ENCODE measurements at regions not wholly inside any gene's neighbourhood (a gene's known extent, or its start where the extent isn't known, plus 50 kb on each side); places are given as distances from the start of the nearest gene placed in this dataset.

DNA sequence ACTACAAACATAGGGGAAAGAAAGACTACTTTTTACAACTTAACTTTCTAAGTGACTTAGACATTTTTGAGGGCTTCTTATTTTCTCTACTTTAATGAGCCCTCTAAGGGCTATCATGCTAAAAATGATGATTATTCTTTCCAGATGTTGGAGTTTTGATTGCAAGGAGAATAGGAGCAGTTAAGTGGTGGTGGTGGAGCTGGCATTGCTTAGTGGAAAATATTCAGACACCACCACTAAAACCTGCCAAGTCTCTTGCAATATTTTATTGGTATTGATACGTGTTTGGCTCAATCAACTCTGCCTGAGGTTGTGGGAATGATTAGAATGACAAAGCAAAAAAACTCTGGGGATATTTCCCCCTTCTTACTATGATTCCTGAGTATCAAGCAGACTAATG, 82.6 kb upstream of the PTGFR start:
- Mint-ChIP-seq H3K27ac (no peak overlapping the region), H3K27me3 (no peaks in the 10 kb centered on the region), H3K4me1 (no peaks in the 10 kb centered on the region), H3K36me3 (ENCODE audit: low read depth) (no peaks in the 10 kb centered on the region), H3K4me3 (no peak overlapping the region)
- H3K9me3 ChIP-seq (ENCODE audit: control insufficient read depth, low read length, poor library complexity, severe bottlenecking), result peaks cover 7% of the 10 kb centered on the region
- DNase-seq, result no peak
- ATAC-seq, result no peak

DNA sequence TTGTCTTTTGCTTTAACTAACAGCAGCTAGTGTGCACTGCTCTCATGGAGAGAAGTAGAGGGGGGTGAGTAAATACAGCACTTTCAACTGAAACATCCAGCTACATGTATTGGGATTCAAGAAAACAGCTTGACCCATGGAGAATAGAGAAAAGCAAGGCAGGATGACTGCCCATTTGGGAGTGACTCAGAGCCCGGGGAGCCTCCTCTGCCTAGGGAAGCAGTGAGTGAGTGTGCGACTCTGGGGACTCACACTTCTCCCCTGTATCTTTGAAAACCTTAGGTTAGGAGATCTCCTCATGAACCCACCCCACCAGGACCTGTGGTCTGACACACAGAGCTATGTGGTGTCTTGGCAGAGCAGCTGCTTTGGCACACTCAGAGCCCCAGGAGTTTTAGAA, 82.0 kb upstream of the PTGFR start:
- Mint-ChIP-seq H3K4me3 (no peak overlapping the region), H3K27me3 (no peaks in the 10 kb centered on the region), H3K36me3 (ENCODE audit: low read depth) (no peaks in the 10 kb centered on the region), H3K4me1 (no peaks in the 10 kb centered on the region), H3K27ac (no peak overlapping the region)
- ATAC-seq (no peak), DNase-seq (no peak)
- peaks cover 7% of the 10 kb centered on the region for H3K9me3 ChIP-seq (ENCODE audit: control insufficient read depth, low read length, poor library complexity, severe bottlenecking)

DNA sequence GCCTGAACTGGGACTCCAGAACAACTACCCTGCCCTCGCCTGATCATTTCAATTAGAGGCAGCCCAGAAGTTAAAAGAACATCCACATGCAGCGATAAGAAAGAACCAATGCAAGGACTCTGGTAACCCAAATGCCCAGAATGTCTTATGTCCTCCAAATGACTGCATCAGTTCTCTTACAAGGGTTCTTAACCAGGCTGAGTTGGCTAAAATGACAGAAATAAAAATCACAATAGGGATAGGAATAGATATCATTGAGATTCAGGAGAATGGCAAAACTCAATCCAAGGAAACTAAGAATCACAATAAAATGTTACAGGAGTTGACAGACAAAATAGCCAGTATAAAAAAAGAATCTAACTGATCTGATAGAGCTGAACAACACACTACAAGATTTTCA, 80.1 kb upstream of the PTGFR start:
- Mint-ChIP-seq H3K4me1 (no peaks in the 10 kb centered on the region), H3K27ac (no peak overlapping the region), H3K27me3 (no peaks in the 10 kb centered on the region), H3K4me3 (no peak overlapping the region), H3K36me3 (ENCODE audit: low read depth) (no peaks in the 10 kb centered on the region)
- no peak for DNase-seq
- ATAC-seq, result no peak
- H3K9me3 ChIP-seq (ENCODE audit: control insufficient read depth, low read length, poor library complexity, severe bottlenecking), result peaks cover 7% of the 10 kb centered on the region

DNA sequence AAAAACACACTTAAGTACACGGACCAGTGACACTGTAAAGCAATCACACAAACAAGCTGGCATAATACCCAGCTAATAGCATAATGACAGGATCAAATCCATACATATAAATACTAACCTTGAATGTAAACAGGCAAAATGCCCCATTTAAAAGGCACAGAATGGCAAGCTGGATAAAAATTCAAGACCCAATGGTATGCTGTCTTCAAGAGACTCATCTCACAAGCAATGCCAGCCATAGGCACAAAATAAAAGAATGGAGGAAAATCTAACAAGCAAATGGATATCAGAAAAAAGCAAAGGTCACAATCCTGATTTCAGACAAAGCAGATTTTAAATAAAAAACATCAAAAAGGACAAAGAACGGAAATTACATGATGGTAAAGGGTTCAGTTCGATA, 79.1 kb upstream of the PTGFR start:
- ATAC-seq, result no peak
- Mint-ChIP-seq H3K27me3 (no peaks in the 10 kb centered on the region), H3K27ac (no peak overlapping the region), H3K36me3 (ENCODE audit: low read depth) (no peaks in the 10 kb centered on the region), H3K4me3 (no peak overlapping the region), H3K4me1 (no peaks in the 10 kb centered on the region)
- DNase-seq, result no peak
- H3K9me3 ChIP-seq (ENCODE audit: control insufficient read depth, low read length, poor library complexity, severe bottlenecking), result peaks cover 7% of the 10 kb centered on the region

DNA sequence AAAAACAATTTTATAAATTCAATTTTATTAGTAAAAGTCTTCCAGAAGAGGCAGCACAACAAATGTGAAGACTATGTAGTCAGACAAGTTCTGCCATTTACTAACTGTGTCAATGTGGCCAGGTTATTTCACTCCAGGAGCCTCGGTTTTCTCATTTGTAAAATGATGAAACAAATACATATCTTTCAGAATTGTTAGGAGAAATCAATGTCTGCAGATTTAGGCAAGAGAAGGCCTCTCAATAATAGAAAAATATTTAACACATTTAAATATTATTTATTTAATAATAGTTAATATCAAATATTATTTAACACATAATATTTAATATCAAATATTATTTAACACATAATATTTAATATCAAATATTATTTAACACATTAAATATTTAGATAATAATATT, 75.6 kb upstream of the PTGFR start:
- Mint-ChIP-seq H3K4me3 (no peak overlapping the region), H3K36me3 (ENCODE audit: low read depth) (no peaks in the 10 kb centered on the region), H3K27me3 (no peaks in the 10 kb centered on the region), H3K27ac (no peak overlapping the region), H3K4me1 (no peaks in the 10 kb centered on the region)
- no peak for ATAC-seq
- DNase-seq, result no peak
- peaks cover 7% of the 10 kb centered on the region for H3K9me3 ChIP-seq (ENCODE audit: control insufficient read depth, low read length, poor library complexity, severe bottlenecking)

DNA sequence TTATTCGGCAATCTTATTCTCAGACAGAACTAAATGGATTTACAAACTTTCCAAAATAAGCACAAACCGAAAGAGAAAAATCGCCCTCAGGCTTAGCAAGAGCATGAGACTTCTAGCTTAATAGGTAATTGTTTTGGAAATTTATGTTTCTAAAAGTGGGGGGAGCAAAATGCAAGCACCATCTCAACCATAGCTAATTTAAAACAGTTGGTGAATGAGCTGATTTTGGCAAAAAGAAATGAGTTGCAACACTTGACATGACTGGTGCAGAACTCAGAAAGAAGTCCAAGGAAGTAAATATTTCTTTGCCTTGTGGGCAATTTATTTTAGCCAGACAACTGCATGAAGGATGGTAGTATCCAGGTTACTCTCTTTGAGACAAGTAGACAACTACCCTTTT, 71.5 kb upstream of the PTGFR start:
- DNase-seq (no peak), ATAC-seq (no peak)
- no peaks in the 10 kb centered on the region for H3K36me3 Mint-ChIP-seq (ENCODE audit: low read depth)
- H3K27me3 Mint-ChIP-seq, result no peaks in the 10 kb centered on the region
- H3K4me1 Mint-ChIP-seq, result no peaks in the 10 kb centered on the region
- H3K4me3 Mint-ChIP-seq, result no peak overlapping the region
- H3K27ac Mint-ChIP-seq, result no peak overlapping the region
- no peaks in the 10 kb centered on the region for H3K9me3 ChIP-seq (ENCODE audit: control insufficient read depth, low read length, poor library complexity, severe bottlenecking)

DNA sequence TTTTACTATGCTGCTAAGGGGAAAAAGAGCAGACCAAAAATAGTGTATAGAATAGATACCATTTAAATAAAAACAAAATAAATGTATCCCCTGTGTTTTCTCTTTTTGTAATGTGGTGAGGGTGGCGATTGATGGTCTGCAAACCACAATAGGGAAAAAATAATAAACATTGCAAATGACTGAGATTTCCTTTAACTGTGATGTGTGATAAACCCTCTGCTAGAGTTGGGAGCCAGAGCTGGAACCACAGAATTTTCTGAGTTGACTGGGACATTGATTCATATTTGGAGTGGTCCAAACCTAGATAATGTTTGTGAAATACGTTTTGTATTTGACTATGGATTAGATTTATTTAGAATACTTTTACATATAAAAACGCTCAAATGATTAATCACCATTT, 70.6 kb upstream of the PTGFR start:
- no peak overlapping the region for H3K27ac Mint-ChIP-seq
- no peaks in the 10 kb centered on the region for H3K4me1 Mint-ChIP-seq
- DNase-seq (no peak), ATAC-seq (no peak)
- H3K9me3 ChIP-seq (ENCODE audit: control insufficient read depth, low read length, poor library complexity, severe bottlenecking), result no peaks in the 10 kb centered on the region
- H3K36me3 Mint-ChIP-seq (ENCODE audit: low read depth), result no peaks in the 10 kb centered on the region
- H3K4me3 Mint-ChIP-seq, result no peak overlapping the region
- no peaks in the 10 kb centered on the region for H3K27me3 Mint-ChIP-seq

DNA sequence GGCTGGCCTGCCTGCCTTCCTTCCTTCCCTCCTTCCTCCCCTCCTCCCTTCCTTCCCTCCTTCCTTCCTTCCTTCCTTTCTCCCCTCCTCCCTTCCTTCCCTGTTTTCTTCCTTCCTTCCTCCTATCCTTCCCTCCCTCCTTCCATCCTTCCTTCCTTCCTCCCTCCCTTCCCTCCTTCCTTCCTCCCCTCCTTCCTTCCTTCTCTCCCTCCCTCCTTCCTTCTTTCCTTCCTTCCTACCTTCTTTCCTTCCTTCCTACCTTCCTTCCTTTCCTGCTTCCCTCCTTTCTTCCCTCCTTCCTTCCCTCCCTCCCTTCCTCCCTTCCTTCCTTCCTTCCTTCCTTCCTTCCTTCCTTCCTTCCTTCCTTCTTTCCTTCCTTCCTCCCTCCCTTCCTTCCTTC, 70.1 kb upstream of the PTGFR start:
- no peaks in the 10 kb centered on the region for H3K4me1 Mint-ChIP-seq
- ATAC-seq, result no peak
- no peak overlapping the region for H3K27ac Mint-ChIP-seq
- H3K4me3 Mint-ChIP-seq, result no peak overlapping the region
- DNase-seq, result no peak
- no peaks in the 10 kb centered on the region for H3K27me3 Mint-ChIP-seq
- H3K36me3 Mint-ChIP-seq (ENCODE audit: low read depth), result no peaks in the 10 kb centered on the region
- no peaks in the 10 kb centered on the region for H3K9me3 ChIP-seq (ENCODE audit: control insufficient read depth, low read length, poor library complexity, severe bottlenecking)

DNA sequence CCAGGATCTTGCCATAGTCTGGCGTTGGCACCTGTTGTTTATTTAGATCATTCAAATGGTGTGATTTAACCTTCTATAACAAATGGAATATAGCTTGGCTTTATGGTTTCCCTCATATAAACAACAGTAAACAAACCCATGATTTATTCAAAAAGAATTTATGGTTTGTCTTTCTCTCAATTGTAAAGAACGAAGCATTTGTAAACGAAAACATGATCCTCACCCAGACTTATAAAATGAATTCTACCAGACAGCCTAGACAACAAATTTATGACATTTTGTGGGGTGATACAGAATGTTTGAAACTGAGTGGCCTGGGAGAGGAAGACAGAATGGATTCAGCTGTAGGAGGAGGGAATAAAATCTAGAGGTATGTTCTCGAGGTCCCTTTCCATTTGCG, 66.1 kb upstream of the PTGFR start:
- no peaks in the 10 kb centered on the region for H3K36me3 Mint-ChIP-seq (ENCODE audit: low read depth)
- no peaks in the 10 kb centered on the region for H3K4me1 Mint-ChIP-seq
- no peak overlapping the region for H3K27ac Mint-ChIP-seq
- H3K4me3 Mint-ChIP-seq, result no peak overlapping the region
- no peaks in the 10 kb centered on the region for H3K27me3 Mint-ChIP-seq
- DNase-seq (no peak), ATAC-seq (no peak)
- H3K9me3 ChIP-seq (ENCODE audit: control insufficient read depth, low read length, poor library complexity, severe bottlenecking), result no peaks in the 10 kb centered on the region

DNA sequence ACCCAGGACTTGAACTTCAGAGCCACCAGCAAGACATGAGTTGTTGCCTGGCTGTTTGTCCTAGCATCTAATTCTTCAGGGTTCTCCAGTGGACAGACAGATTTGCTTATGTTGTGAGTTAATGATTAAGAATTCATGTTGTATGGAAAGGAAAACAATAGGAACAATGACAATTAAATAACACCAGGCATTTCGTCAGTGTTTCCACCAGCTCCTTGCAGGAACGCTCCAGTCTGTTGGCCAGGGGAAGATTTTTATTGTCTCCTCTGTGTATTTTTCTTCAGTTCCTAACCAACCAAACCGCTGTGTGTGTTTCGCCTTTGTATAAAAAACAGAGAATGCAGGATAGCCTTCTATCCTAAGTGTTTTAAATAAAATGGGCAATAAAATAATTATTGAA, 64.4 kb upstream of the PTGFR start:
- H3K36me3 Mint-ChIP-seq (ENCODE audit: low read depth), result no peaks in the 10 kb centered on the region
- no peak for DNase-seq
- H3K27ac Mint-ChIP-seq, result no peak overlapping the region
- H3K4me1 Mint-ChIP-seq, result no peaks in the 10 kb centered on the region
- H3K9me3 ChIP-seq (ENCODE audit: control insufficient read depth, low read length, poor library complexity, severe bottlenecking), result no peaks in the 10 kb centered on the region
- ATAC-seq, result no peak
- no peak overlapping the region for H3K4me3 Mint-ChIP-seq
- no peaks in the 10 kb centered on the region for H3K27me3 Mint-ChIP-seq

DNA sequence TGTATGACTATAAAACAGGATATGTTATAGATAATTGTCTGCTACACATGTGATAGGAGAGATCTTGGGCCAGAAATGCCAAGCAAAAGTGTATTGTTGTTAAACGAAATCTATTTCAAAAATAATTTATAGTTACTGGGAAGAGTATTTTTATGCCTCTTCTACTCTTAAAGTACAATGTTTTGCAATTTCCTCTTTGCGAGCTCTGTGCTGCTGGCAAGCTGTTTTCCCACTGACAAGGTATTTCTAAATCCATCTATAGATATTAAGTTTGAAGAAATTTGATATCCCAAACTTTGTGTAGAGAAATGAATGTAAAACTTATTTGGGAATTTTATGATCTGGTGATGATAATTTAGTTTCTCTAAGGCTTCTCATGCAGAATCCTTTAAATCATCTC, 63.3 kb upstream of the PTGFR start:
- Mint-ChIP-seq H3K4me3 (no peak overlapping the region), H3K36me3 (ENCODE audit: low read depth) (no peaks in the 10 kb centered on the region), H3K27me3 (no peaks in the 10 kb centered on the region), H3K27ac (no peak overlapping the region), H3K4me1 (no peaks in the 10 kb centered on the region)
- ATAC-seq (no peak), DNase-seq (no peak)
- no peaks in the 10 kb centered on the region for H3K9me3 ChIP-seq (ENCODE audit: control insufficient read depth, low read length, poor library complexity, severe bottlenecking)

DNA sequence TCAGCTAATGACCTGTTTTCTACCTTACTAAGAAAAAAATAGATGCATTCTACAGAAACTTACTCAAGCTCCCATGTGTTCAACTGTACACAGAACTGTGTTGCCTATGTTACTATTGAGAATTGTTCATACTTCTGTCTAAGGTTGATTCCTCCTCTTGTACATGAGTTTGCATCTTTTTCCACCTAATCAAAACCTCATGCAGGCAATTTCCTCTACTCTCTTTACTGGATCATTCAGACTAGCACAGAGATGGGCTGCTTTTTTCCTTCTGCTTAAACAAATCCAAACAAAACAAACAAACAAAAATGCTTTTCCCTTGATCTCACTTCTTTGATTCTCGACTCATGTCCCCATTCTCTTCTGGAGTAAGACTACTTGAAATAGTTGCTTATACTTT, 58.8 kb upstream of the PTGFR start:
- no peak overlapping the region for H3K27ac Mint-ChIP-seq
- no peaks in the 10 kb centered on the region for H3K27me3 Mint-ChIP-seq
- H3K4me3 Mint-ChIP-seq, result no peak overlapping the region
- H3K36me3 Mint-ChIP-seq (ENCODE audit: low read depth), result no peaks in the 10 kb centered on the region
- no peaks in the 10 kb centered on the region for H3K4me1 Mint-ChIP-seq
- no peak for ATAC-seq
- no peak for DNase-seq
- no peaks in the 10 kb centered on the region for H3K9me3 ChIP-seq (ENCODE audit: control insufficient read depth, low read length, poor library complexity, severe bottlenecking)

DNA sequence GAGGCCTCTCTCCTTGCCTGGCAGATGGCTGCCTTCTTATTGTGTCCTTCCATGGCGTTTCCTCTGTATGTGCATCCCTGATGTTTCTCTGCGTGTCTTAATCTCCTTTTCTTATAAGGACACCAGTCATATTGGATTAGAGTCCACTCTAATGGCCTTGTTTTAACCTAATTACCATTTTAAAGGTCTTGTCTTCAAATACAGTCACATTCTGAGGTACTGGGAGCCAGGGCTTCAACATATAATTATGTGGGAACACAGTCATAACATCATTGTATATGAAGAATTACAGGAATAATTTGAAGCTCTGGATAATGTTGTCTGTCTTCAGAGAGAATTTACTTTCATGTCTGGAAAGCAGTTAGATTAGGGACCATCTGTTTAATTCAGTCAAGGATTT, 56.4 kb upstream of the PTGFR start:
- ATAC-seq (no peak), DNase-seq (no peak)
- no peak overlapping the region for H3K4me3 Mint-ChIP-seq
- H3K9me3 ChIP-seq (ENCODE audit: control insufficient read depth, low read length, poor library complexity, severe bottlenecking), result no peaks in the 10 kb centered on the region
- H3K36me3 Mint-ChIP-seq (ENCODE audit: low read depth), result no peaks in the 10 kb centered on the region
- no peak overlapping the region for H3K27ac Mint-ChIP-seq
- H3K27me3 Mint-ChIP-seq, result no peaks in the 10 kb centered on the region
- H3K4me1 Mint-ChIP-seq, result no peaks in the 10 kb centered on the region

DNA sequence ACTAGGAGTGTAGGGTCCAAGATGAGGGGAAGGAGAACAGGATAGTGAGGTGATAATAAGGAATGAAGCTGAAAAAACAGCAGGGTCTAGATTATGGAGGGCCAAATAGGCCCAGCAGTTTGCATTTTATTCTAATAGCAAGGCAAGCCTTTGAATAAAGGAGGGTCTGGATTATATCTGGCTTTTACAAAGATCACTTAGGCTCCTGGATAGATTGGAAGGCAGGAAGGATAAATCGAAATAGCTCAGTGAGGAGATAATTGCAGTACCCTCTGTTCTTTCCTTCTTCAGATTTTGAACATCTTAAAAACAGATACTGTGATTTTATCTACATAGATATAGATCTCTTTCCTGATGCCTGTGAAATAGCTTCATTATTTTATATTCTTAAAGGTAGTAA, 53.8 kb upstream of the PTGFR start:
- no peak overlapping the region for H3K27ac Mint-ChIP-seq
- H3K36me3 Mint-ChIP-seq (ENCODE audit: low read depth), result no peaks in the 10 kb centered on the region
- H3K4me3 Mint-ChIP-seq, result no peak overlapping the region
- no peak for ATAC-seq
- no peak for DNase-seq
- H3K27me3 Mint-ChIP-seq, result no peaks in the 10 kb centered on the region
- no peaks in the 10 kb centered on the region for H3K9me3 ChIP-seq (ENCODE audit: control insufficient read depth, low read length, poor library complexity, severe bottlenecking)
- H3K4me1 Mint-ChIP-seq, result no peaks in the 10 kb centered on the region

DNA sequence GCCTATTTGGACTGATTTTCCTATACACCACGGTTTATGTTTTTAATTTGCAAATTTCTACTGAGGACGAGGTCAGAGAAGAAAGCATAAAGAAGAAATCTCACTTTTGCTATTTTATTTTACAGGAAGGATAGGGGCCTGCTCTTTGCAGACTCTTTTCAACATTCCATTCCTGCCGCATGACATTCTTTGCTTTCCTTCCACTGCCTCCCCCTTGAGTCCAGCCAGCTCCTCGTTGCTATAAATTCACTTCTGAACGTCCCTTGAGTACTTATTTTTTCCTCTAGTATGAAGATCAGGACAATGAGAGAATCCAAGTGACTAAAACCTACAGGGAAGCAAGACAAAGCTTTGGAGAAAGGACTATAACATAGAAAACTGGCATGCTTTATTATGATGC, 53.4 kb upstream of the PTGFR start:
- ATAC-seq (no peak), DNase-seq (no peak)
- no peaks in the 10 kb centered on the region for H3K4me1 Mint-ChIP-seq
- H3K4me3 Mint-ChIP-seq, result no peak overlapping the region
- H3K27me3 Mint-ChIP-seq, result no peaks in the 10 kb centered on the region
- H3K9me3 ChIP-seq (ENCODE audit: control insufficient read depth, low read length, poor library complexity, severe bottlenecking), result no peaks in the 10 kb centered on the region
- no peaks in the 10 kb centered on the region for H3K36me3 Mint-ChIP-seq (ENCODE audit: low read depth)
- H3K27ac Mint-ChIP-seq, result no peak overlapping the region
